HS-27A (cell line): ENCODE measurements at regions not wholly inside any gene's neighbourhood (a gene's known extent, or its start where the extent isn't known, plus 50 kb on each side); places are given as distances from the start of the nearest gene placed in this dataset.
A peak's percentile ranks its signal among the peaks of the same experiment; 100 is the strongest.
"Not testable (repeated sequence)": the region's sequence is repeated elsewhere in the genome, so short reads cannot be mapped to it uniquely, and the experiment has no call there.

Source experiments
- DNase-seq: peaks from one replicate; pipeline ENCODE4 v3.0.0-alpha.2; 2012; ENCODE audit warnings: low read depth, missing footprints

- DNase-seq = no peak
Measured at GRCh38 chr3:104257486-104257885, 1109.2 kb upstream of the ALCAM start.

- no peak for DNase-seq
Measured at GRCh38 chr3:104263477-104263876, 1103.2 kb upstream of the ALCAM start.

GRCh38 chr3:104266219-104266618, 1100.5 kb upstream of the ALCAM start:
- not testable (repeated sequence) for DNase-seq

GRCh38 chr3:104269771-104270170, 1096.9 kb upstream of the ALCAM start:
- no peak for DNase-seq

GRCh38 chr3:104273046-104273649, 1093.6 kb upstream of the ALCAM start:
- no peak for DNase-seq

GRCh38 chr3:104275199-104275598, 1091.5 kb upstream of the ALCAM start:
- DNase-seq = no peak

GRCh38 chr3:104279617-104280016, 1087.1 kb upstream of the ALCAM start:
- no peak for DNase-seq

- no peak for DNase-seq
Measured at GRCh38 chr3:104281713-104282112, 1085.0 kb upstream of the ALCAM start.

GRCh38 chr3:104286645-104287044, 1080.1 kb upstream of the ALCAM start:
- no peak for DNase-seq

GRCh38 chr3:104291437-104291851, 1075.3 kb upstream of the ALCAM start:
- no peak for DNase-seq

- DNase-seq = no peak
Measured at GRCh38 chr3:104291878-104292277, 1074.8 kb upstream of the ALCAM start.

- DNase-seq = no peak
Measured at GRCh38 chr3:104297617-104298016, 1069.1 kb upstream of the ALCAM start.

GRCh38 chr3:104298662-104299061, 1068.0 kb upstream of the ALCAM start:
- DNase-seq = no peak

GRCh38 chr3:104316118-104316517, 1050.6 kb upstream of the ALCAM start:
- DNase-seq = no peak

GRCh38 chr3:104323226-104323625, 1043.5 kb upstream of the ALCAM start:
- DNase-seq = no peak

GRCh38 chr3:104347291-104347690, 1019.4 kb upstream of the ALCAM start:
- DNase-seq = no peak

GRCh38 chr3:104349836-104350235, 1016.9 kb upstream of the ALCAM start:
- no peak for DNase-seq

- DNase-seq = no peak
Measured at GRCh38 chr3:104353951-104354350, 1012.8 kb upstream of the ALCAM start.

- DNase-seq = peak; percentile 90
Measured at GRCh38 chr3:104359546-104359945, 1007.2 kb upstream of the ALCAM start.

GRCh38 chr3:104360038-104360437, 1006.7 kb upstream of the ALCAM start:
- no peak for DNase-seq

- not testable (repeated sequence) for DNase-seq
Measured at GRCh38 chr3:104361748-104362147, 1005.0 kb upstream of the ALCAM start.

- DNase-seq = no peak
Measured at GRCh38 chr3:104362319-104362718, 1004.4 kb upstream of the ALCAM start.

- DNase-seq = no peak
Measured at GRCh38 chr3:104367000-104367399, 999.7 kb upstream of the ALCAM start.

GRCh38 chr3:104368760-104369159, 997.9 kb upstream of the ALCAM start:
- DNase-seq = no peak

GRCh38 chr3:104385421-104385820, 981.3 kb upstream of the ALCAM start:
- no peak for DNase-seq
